HL-60 (cell line): ENCODE measurements at regions not wholly inside any gene's neighbourhood (a gene's known extent, or its start where the extent isn't known, plus 50 kb on each side); places are given as distances from the start of the nearest gene placed in this dataset.
"Not testable (repeated sequence)": the region's sequence is repeated elsewhere in the genome, so short reads cannot be mapped to it uniquely, and the experiment has no call there.

Experiments used
- GABPA ChIP-seq: IDR thresholded peaks from 2 replicates; pipeline ENCODE4 v1.6.1; 2012; ENCODE audit warnings: low read depth
- TF ChIP-seq, protein P1 (sequence below): IDR thresholded peaks from one replicate; pipeline ENCODE4 v1.5.1; 2011; ENCODE audit warnings: low read length, control low read depth, inconsistent platforms; ENCODE audit not compliant: insufficient read depth

GRCh38 chr3:75384016-75384415 is 280.1 kb upstream of the FRG2C start:
- TF ChIP-seq, protein P1, sequence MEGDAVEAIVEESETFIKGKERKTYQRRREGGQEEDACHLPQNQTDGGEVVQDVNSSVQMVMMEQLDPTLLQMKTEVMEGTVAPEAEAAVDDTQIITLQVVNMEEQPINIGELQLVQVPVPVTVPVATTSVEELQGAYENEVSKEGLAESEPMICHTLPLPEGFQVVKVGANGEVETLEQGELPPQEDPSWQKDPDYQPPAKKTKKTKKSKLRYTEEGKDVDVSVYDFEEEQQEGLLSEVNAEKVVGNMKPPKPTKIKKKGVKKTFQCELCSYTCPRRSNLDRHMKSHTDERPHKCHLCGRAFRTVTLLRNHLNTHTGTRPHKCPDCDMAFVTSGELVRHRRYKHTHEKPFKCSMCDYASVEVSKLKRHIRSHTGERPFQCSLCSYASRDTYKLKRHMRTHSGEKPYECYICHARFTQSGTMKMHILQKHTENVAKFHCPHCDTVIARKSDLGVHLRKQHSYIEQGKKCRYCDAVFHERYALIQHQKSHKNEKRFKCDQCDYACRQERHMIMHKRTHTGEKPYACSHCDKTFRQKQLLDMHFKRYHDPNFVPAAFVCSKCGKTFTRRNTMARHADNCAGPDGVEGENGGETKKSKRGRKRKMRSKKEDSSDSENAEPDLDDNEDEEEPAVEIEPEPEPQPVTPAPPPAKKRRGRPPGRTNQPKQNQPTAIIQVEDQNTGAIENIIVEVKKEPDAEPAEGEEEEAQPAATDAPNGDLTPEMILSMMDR = not testable (repeated sequence)
- not testable (repeated sequence) for TF ChIP-seq GABPA
